ENCODE measurements at regions not wholly inside any gene's neighbourhood (a gene's known extent, or its start where the extent isn't known, plus 50 kb on each side); places are given as distances from the start of the nearest gene placed in this dataset.

DNA sequence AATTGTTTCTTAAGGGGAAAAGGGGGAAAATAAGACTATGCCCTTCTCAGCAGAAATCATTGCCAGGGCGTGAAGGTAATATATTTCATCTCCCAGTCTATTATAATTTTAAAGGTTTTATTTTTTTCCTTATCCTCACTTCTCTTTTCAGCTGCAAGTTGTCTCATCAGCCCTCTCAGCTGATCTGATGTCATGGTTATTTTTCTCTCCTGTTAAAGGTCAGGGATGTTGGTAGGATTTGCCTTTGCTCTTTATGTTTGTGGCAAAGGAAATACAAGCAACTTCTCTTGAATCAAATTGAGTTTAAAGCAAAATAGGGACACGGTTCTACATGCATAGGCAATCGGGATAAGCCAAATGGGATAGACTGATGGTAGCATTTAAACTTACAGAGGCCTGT, 946.9 kb downstream of the SORCS1 start:
- no peaks in the 10 kb centered on the region for H3K9me3 ChIP-seq
- POLR2A ChIA-PET, result no interaction called here
- no peaks in the 10 kb centered on the region for H3K36me3 Mint-ChIP-seq (ENCODE audit: insufficient read depth, unreplicated experiment)

GRCh38 chr10:106216085-106216484, 948.4 kb downstream of the SORCS1 start:
- no peaks in the 10 kb centered on the region for H3K27me3 ChIP-seq (replicated peaks; ENCODE audit: control insufficient read depth, insufficient read depth, low read length)
- DNase-seq, result no peak
- Mint-ChIP-seq H3K4me3 (ENCODE audit: unreplicated experiment) (no peak overlapping the region), H3K27ac (ENCODE audit: unreplicated experiment) (no peak overlapping the region), H3K36me3 (ENCODE audit: insufficient read depth, unreplicated experiment) (no peaks in the 10 kb centered on the region), H3K4me1 (ENCODE audit: low read depth, unreplicated experiment) (no peaks in the 10 kb centered on the region), H3K27me3 (ENCODE audit: insufficient read depth, unreplicated experiment) (peaks cover 4% of the 10 kb centered on the region), H3K9me3 (ENCODE audit: unreplicated experiment) (no peaks in the 10 kb centered on the region)
- CTCF ChIA-PET, result no interaction called here
- H3K4me1 ChIP-seq, result no peaks in the 10 kb centered on the region
- no peaks in the 10 kb centered on the region for H3K9me3 ChIP-seq
- no peak for TF ChIP-seq CTCF (IDR thresholded peaks at IDR 0.05; ENCODE audit: insufficient read depth in 1 of 2, low read depth in 1 of 2, low read length in 1 of 2, severe bottlenecking in 1 of 2, unreplicated experiment in 1 of 2)
- H3K36me3 ChIP-seq (ENCODE audit: control insufficient read depth, insufficient read depth, low read length), result no peaks in the 10 kb centered on the region
- no TSS peak for BruUV-seq (replicated peaks)
- intact Hi-C loops (cut with micrococcal nuclease; ENCODE audit: unreplicated experiment), result no loop called here
- no peak overlapping the region for H3K4me3 ChIP-seq (ENCODE audit: low read depth, low read length)
- POLR2A ChIA-PET, result no interaction called here

More for the DNA sequence above, 946.9 kb downstream of the SORCS1 start:
- CTCF ChIA-PET, result no interaction called here
- H3K4me1 Mint-ChIP-seq (ENCODE audit: low read depth, unreplicated experiment), result no peaks in the 10 kb centered on the region
- TF ChIP-seq CTCF (IDR thresholded peaks at IDR 0.05; ENCODE audit: insufficient read depth in 1 of 2, low read depth in 1 of 2, low read length in 1 of 2, severe bottlenecking in 1 of 2, unreplicated experiment in 1 of 2), result no peak
- no TSS peak for BruUV-seq (replicated peaks)
- Histone ChIP-seq H3K4me3 (ENCODE audit: low read depth, low read length) (no peak overlapping the region), H3K4me1 (no peaks in the 10 kb centered on the region), H3K36me3 (ENCODE audit: control insufficient read depth, insufficient read depth, low read length) (no peaks in the 10 kb centered on the region), H3K27me3 (replicated peaks; ENCODE audit: control insufficient read depth, insufficient read depth, low read length) (no peaks in the 10 kb centered on the region)
- intact Hi-C loops (cut with micrococcal nuclease; ENCODE audit: unreplicated experiment), result no loop called here
- no peaks in the 10 kb centered on the region for H3K27me3 Mint-ChIP-seq (ENCODE audit: insufficient read depth, unreplicated experiment)
- H3K9me3 Mint-ChIP-seq (ENCODE audit: unreplicated experiment), result no peaks in the 10 kb centered on the region
- DNase-seq, result no peak
- H3K4me3 Mint-ChIP-seq (ENCODE audit: unreplicated experiment), result no peak overlapping the region
- H3K27ac Mint-ChIP-seq (ENCODE audit: unreplicated experiment), result no peak overlapping the region

DNA sequence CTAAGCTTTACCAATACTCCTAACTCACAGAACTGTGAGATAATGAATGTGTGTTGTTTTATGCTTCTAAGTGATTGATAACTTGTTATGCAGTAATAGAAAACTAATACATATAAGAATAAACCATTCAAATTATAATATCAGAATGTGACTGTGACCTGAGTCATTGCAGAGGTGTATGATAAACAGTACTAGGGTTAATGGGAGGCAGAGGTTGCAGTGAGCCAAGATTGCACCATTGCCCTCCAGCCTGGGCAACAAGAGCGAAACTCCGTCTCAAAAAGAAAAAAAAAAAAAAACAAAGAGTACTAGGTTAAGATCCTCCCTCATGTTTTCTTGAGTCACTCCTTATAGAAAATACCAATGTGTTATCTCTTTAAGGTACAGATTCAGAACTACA, 950.3 kb downstream of the SORCS1 start:
- H3K4me3 ChIP-seq (ENCODE audit: low read depth, low read length), result no peak overlapping the region
- Mint-ChIP-seq H3K4me3 (ENCODE audit: unreplicated experiment) (no peak overlapping the region), H3K27me3 (ENCODE audit: insufficient read depth, unreplicated experiment) (peaks cover 4% of the 10 kb centered on the region), H3K36me3 (ENCODE audit: insufficient read depth, unreplicated experiment) (no peaks in the 10 kb centered on the region), H3K27ac (ENCODE audit: unreplicated experiment) (no peak overlapping the region), H3K4me1 (ENCODE audit: low read depth, unreplicated experiment) (no peaks in the 10 kb centered on the region), H3K9me3 (ENCODE audit: unreplicated experiment) (no peaks in the 10 kb centered on the region)
- POLR2A ChIA-PET, result no interaction called here
- no peak for TF ChIP-seq CTCF (IDR thresholded peaks at IDR 0.05; ENCODE audit: insufficient read depth in 1 of 2, low read depth in 1 of 2, low read length in 1 of 2, severe bottlenecking in 1 of 2, unreplicated experiment in 1 of 2)
- no peaks in the 10 kb centered on the region for H3K9me3 ChIP-seq
- H3K36me3 ChIP-seq (ENCODE audit: control insufficient read depth, insufficient read depth, low read length), result no peaks in the 10 kb centered on the region
- intact Hi-C loops (cut with micrococcal nuclease; ENCODE audit: unreplicated experiment), result no loop called here
- no peaks in the 10 kb centered on the region for H3K4me1 ChIP-seq
- no TSS peak for BruUV-seq (replicated peaks)
- no peak for DNase-seq
- no peaks in the 10 kb centered on the region for H3K27me3 ChIP-seq (replicated peaks; ENCODE audit: control insufficient read depth, insufficient read depth, low read length)
- CTCF ChIA-PET, result no interaction called here

Data from Caco-2 (cell line).